IMR-90 (cell line): ENCODE measurements at regions not wholly inside any gene's neighbourhood (a gene's known extent, or its start where the extent isn't known, plus 50 kb on each side); places are given as distances from the start of the nearest gene placed in this dataset.

Experiments used
- ATAC-seq: fragments of 200-7000 bp; cut with Tn5 transposase; 2 replicates; pipeline ENCODE4 v1.9.1; 2020; ENCODE audit warnings: low read depth, mild to moderate bottlenecking, moderate library complexity
- BruUV-seq: library from RNA; stranded (reverse); fragments of 400-500 nt; replicated peaks from 2 replicates; lab custom pipeline; 2021; lab: Mats Ljungman, UMichigan
- CTCF ChIA-PET: fragments of 300-600 bp; formaldehyde crosslinking; extraction: SDS; loops from one replicate; lab custom pipeline; 2021; ENCODE audit warnings: antibody characterized with exemption; lab: Yijun Ruan, JAX
- POLR2A ChIA-PET: fragments of 300-600 bp; sonication (Branson Sonifier 250); formaldehyde crosslinking; loops from one replicate; lab custom pipeline; 2022; ENCODE audit warnings: antibody characterized with exemption; ENCODE audit not compliant: unreplicated experiment; lab: Charles Lee
- DNase-seq: peaks from one replicate; pipeline ENCODE4 v3.0.0; 2013
- H2AFZ ChIP-seq: replicated peaks from 2 replicates; pipeline ENCODE3; 2013; ENCODE audit warnings: low read length, mild to moderate bottlenecking; ENCODE audit not compliant: poor library complexity
- H2AK5ac ChIP-seq: 2 replicates; pipeline ENCODE4 v1.6.1; 2013; ENCODE audit warnings: low read depth, low read length, inconsistent platforms
- H2AK9ac ChIP-seq: replicated peaks from 2 replicates; pipeline ENCODE3; 2013; ENCODE audit warnings: mild to moderate bottlenecking, low read depth, low read length, moderate library complexity; ENCODE audit not compliant: poor library complexity
- H2BK120ac ChIP-seq: 2 replicates; pipeline ENCODE4 v1.6.1; 2013; ENCODE audit warnings: low read depth, low read length, inconsistent platforms
- H2BK15ac ChIP-seq: 3 replicates; pipeline ENCODE4 v1.6.1; 2013; ENCODE audit warnings: low read depth, low read length, inconsistent platforms
- H2BK20ac ChIP-seq: 2 replicates; pipeline ENCODE4 v1.6.1; 2013; ENCODE audit warnings: low read depth, mild to moderate bottlenecking, inconsistent platforms, low read length, moderate library complexity
- H2BK5ac ChIP-seq: 2 replicates; pipeline ENCODE4 v1.6.1; 2013; ENCODE audit warnings: mild to moderate bottlenecking, low read depth, low read length, inconsistent platforms; ENCODE audit not compliant: poor library complexity, severe bottlenecking
- H3K14ac ChIP-seq: replicated peaks from 2 replicates; pipeline ENCODE4 v1.6.1; 2013; ENCODE audit warnings: low read depth, low read length, inconsistent platforms
- H3K18ac ChIP-seq: 2 replicates; pipeline ENCODE4 v1.6.1; 2013; ENCODE audit warnings: low read depth, low read length, control low read depth
- H3K23ac ChIP-seq: 2 replicates; pipeline ENCODE4 v1.6.1; 2013; ENCODE audit warnings: low read depth, low read length, inconsistent platforms
- H3K27ac ChIP-seq: 2 replicates; pipeline ENCODE4 v1.5.1; 2013; ENCODE audit warnings: mild to moderate bottlenecking, control low read depth, low read length; ENCODE audit not compliant: insufficient read depth
- H3K27me3 ChIP-seq: 2 replicates; pipeline ENCODE4 v1.6.1; 2013; ENCODE audit warnings: low read length; ENCODE audit not compliant: control insufficient read depth, insufficient read depth
- H3K36me3 ChIP-seq: 2 replicates; pipeline ENCODE4 v1.6.1; 2013; ENCODE audit warnings: low read length, mixed read lengths; ENCODE audit not compliant: control insufficient read depth, insufficient read depth
- H3K4ac ChIP-seq: 2 replicates; pipeline ENCODE4 v1.6.1; 2013; ENCODE audit warnings: low read depth, low read length, inconsistent platforms
- H3K4me1 ChIP-seq: 2 replicates; pipeline ENCODE4 v1.6.1; 2013; ENCODE audit warnings: low read length, mixed read lengths; ENCODE audit not compliant: control insufficient read depth, insufficient read depth
- H3K4me2 ChIP-seq: 2 replicates; pipeline ENCODE4 v1.6.1; 2013; ENCODE audit warnings: low read depth, mild to moderate bottlenecking, control low read depth, low read length, moderate library complexity
- H3K4me3 ChIP-seq: 2 replicates; pipeline ENCODE4 v1.5.1; 2013; ENCODE audit warnings: low read depth, mild to moderate bottlenecking, control low read depth, low read length, moderate library complexity; ENCODE audit not compliant: insufficient read depth
- H3K56ac ChIP-seq: 2 replicates; pipeline ENCODE4 v1.6.1; 2013; ENCODE audit warnings: low read length, inconsistent platforms; ENCODE audit not compliant: insufficient read depth; ENCODE audit errors: extremely low read depth
- H3K79me1 ChIP-seq, 2 experiments: 2 replicates each; pipeline ENCODE4 v1.6.1; 2013; ENCODE audit warnings: low read length in 2 of 2, inconsistent platforms in 1 of 2, low read depth in 1 of 2
- H3K9ac ChIP-seq: 2 replicates; pipeline ENCODE4 v1.6.1; 2013; ENCODE audit warnings: low read depth, low read length, control low read depth
- H3K9me1 ChIP-seq: 2 replicates; pipeline ENCODE4 v1.6.1; 2013; ENCODE audit warnings: low read length, inconsistent platforms; ENCODE audit not compliant: insufficient read depth
- H3K9me3 ChIP-seq: 2 replicates; pipeline ENCODE4 v1.6.1; 2013; ENCODE audit warnings: low read length; ENCODE audit not compliant: control insufficient read depth, insufficient read depth
- H4K20me1 ChIP-seq: 2 replicates; pipeline ENCODE4 v1.6.1; 2013; ENCODE audit warnings: low read length, inconsistent platforms; ENCODE audit not compliant: insufficient read depth
- H4K5ac ChIP-seq: 2 replicates; pipeline ENCODE4 v1.6.1; 2013; ENCODE audit warnings: mild to moderate bottlenecking, low read depth, low read length, control low read depth
- H4K8ac ChIP-seq, 2 experiments: 2 replicates each; pipeline ENCODE4 v1.6.1; 2013; ENCODE audit warnings: low read depth in 2 of 2, low read length in 2 of 2, control low read depth in 1 of 2, inconsistent platforms in 1 of 2
- H4K91ac ChIP-seq: 2 replicates; pipeline ENCODE4 v1.6.1; 2013; ENCODE audit warnings: low read depth, low read length, inconsistent platforms; ENCODE audit not compliant: insufficient read depth
- BHLHE40 ChIP-seq: fragments of 150-350 bp; IDR thresholded peaks from 2 replicates; pipeline ENCODE4 v1.6.1; 2016; ENCODE audit warnings: mild to moderate bottlenecking, low read depth, low read length
- NFE2L2 ChIP-seq: fragments of 150-350 bp; IDR thresholded peaks from 2 replicates; pipeline ENCODE4 v1.6.1; 2016; ENCODE audit warnings: low read depth, mild to moderate bottlenecking, low read length
- WGBS, 2 experiments: methylation state at CpG; one replicate each; pipeline versions ENCODE4 v1.1.5 to v1.1.7; 2013; ENCODE audit warnings: missing lambda C conversion rate in 2 of 2; ENCODE audit not compliant: insufficient read length in 1 of 2; ENCODE audit errors: extremely low coverage in 2 of 2; 5-methylcytosine and 5-hydroxymethylcytosine counted together
- dilution Hi-C: fragments of 300-500 bp; cut with HindIII; formaldehyde crosslinking; loops from one replicate; pipeline ENCODE4 v1.14.3; 2018; ENCODE audit warnings: low sequenced_read_pairs; ENCODE audit not compliant: unreplicated experiment
- in situ Hi-C: fragments of 300-500 bp; cut with MboI; formaldehyde crosslinking; loops from 3 replicates; pipeline ENCODE4 v1.14.3; 2019; ENCODE audit warnings: low sequenced_read_pairs, inconsistent platforms, mixed read lengths
- intact Hi-C: fragments of 100-400 bp; cut with micrococcal nuclease; formaldehyde crosslinking; loops from 2 replicates; pipeline ENCODE4 v1.10.0; 2022

DNA sequence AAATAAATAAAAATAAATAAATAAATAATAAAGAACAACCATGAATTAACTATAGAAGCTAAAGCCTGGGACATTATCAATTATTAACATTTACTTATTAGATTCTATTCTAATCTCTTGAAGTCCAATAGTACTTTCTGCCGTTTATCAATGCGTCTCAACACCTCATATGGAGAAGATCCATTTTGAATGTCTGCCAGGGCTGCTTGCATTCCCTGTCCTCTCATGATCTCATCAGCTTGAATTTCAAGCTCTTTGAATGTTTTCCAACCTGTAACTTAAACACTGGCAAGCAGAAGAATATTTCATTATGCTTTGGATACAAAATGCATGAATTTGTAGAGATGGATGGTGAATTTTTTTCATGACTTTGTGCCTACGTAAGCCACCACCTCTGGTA lies 191.9 kb upstream of the ANKFN1 start:
- Histone ChIP-seq H2BK5ac (no peak overlapping the region), H2AK5ac (no peak overlapping the region), H4K91ac (no peak overlapping the region), H3K4me3 (no peak overlapping the region), H3K9me1 (no peaks in the 10 kb centered on the region), H3K4me2 (no peak overlapping the region), H3K18ac (no peak overlapping the region), H3K9me3 (peaks cover 1% of the 10 kb centered on the region; the same call in 1 of the 2 replicates), H3K23ac (no peak overlapping the region), H3K79me1 (no peaks in the 10 kb centered on the region), H2BK20ac (no peak overlapping the region), H3K27ac (no peak overlapping the region), H2AK9ac (no peak overlapping the region), H4K8ac (no peak overlapping the region), H4K5ac (no peak overlapping the region), H3K36me3 (no peaks in the 10 kb centered on the region), H3K14ac (no peak overlapping the region), H2AFZ (no peak overlapping the region), H3K56ac (no peak overlapping the region), H2BK120ac (no peak overlapping the region), H3K4ac (no peak overlapping the region), H3K4me1 (no peaks in the 10 kb centered on the region), H3K27me3 (no peaks in the 10 kb centered on the region), H3K9ac (no peak overlapping the region), H2BK15ac (no peak overlapping the region), H4K20me1 (no peaks in the 10 kb centered on the region)
- ATAC-seq = no peak
- in situ Hi-C loops (no loop called here), intact Hi-C loops (no loop called here), dilution Hi-C loops (no loop called here)
- no CpG with 5 or more reads among the region's 3 CpGs for WGBS, 2 experiments
- ChIA-PET CTCF (no interaction called here), POLR2A (no interaction called here)
- DNase-seq = no peak
- TF ChIP-seq BHLHE40 (no peak), NFE2L2 (no peak)
- no TSS peak for BruUV-seq
